Hepatocyte (in vitro differentiated cells): ENCODE measurements at regions not wholly inside any gene's neighbourhood (a gene's known extent, or its start where the extent isn't known, plus 50 kb on each side); places are given as distances from the start of the nearest gene placed in this dataset.

Experiments
- EZH2 ChIP-seq: fragments of 200-600 bp; sonication (generic); IDR thresholded peaks from 2 replicates; pipeline ENCODE4 v1.6.1; 2016; ENCODE audit warnings: antibody characterized with exemption, mild to moderate bottlenecking, borderline replicate concordance
- EZH2phosphoT487 ChIP-seq: fragments of 200-600 bp; sonication (generic); IDR thresholded peaks from one replicate; pipeline ENCODE4 v1.6.1; 2018; ENCODE audit warnings: antibody characterized with exemption, mild to moderate bottlenecking, low read depth, moderate library complexity; ENCODE audit not compliant: unreplicated experiment, severe bottlenecking
- TF ChIP-seq, protein P1 (sequence below): fragments of 200-600 bp; sonication (generic); IDR thresholded peaks from 2 replicates; pipeline ENCODE4 v1.5.1; 2016; ENCODE audit warnings: antibody characterized with exemption, mild to moderate bottlenecking; ENCODE audit not compliant: poor library complexity

DNA sequence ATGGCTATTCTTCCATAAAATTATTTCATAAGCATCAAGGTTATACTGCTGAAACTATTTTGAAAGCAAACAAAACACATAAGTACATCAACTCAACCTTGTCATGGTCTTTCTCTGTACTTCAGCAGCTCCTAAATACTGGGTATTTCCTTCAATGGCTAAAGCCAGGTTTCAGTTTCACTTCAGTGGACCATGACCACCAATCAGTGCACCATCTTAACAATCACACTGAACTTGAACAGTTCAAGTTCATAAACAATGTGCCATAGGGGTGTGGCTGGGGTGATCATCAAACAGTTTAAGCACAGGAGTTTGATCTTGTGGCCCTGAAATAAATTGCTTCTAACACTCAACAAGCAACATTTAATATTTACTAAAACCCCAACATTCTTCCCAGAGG is 124.1 kb upstream of the FIGN start:
- TF ChIP-seq EZH2, result no peak
- TF ChIP-seq, protein P1, sequence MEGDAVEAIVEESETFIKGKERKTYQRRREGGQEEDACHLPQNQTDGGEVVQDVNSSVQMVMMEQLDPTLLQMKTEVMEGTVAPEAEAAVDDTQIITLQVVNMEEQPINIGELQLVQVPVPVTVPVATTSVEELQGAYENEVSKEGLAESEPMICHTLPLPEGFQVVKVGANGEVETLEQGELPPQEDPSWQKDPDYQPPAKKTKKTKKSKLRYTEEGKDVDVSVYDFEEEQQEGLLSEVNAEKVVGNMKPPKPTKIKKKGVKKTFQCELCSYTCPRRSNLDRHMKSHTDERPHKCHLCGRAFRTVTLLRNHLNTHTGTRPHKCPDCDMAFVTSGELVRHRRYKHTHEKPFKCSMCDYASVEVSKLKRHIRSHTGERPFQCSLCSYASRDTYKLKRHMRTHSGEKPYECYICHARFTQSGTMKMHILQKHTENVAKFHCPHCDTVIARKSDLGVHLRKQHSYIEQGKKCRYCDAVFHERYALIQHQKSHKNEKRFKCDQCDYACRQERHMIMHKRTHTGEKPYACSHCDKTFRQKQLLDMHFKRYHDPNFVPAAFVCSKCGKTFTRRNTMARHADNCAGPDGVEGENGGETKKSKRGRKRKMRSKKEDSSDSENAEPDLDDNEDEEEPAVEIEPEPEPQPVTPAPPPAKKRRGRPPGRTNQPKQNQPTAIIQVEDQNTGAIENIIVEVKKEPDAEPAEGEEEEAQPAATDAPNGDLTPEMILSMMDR, result no peak
- TF ChIP-seq EZH2phosphoT487, result no peak
